Thoracic aorta (tissue), 2 donors: ENCODE measurements at regions not wholly inside any gene's neighbourhood (a gene's known extent, or its start where the extent isn't known, plus 50 kb on each side); places are given as distances from the start of the nearest gene placed in this dataset.

Experiments
- ATAC-seq: fragments of 150-250 bp; one replicate; pipeline ENCODE4 v1.8.0; 2017; ENCODE audit warnings: low read depth; ENCODE audit not compliant: insufficient number of reproducible peaks, low FRiP score
- DNase-seq: peaks from one replicate; pipeline ENCODE4 v3.0.0-alpha.2; 2020; ENCODE audit warnings: low spot score
- H3K27ac ChIP-seq, 2 donors: fragments of 200-600 bp; sonication (generic); 1 replicate in 1 of 2; 2 replicates in 1 of 2; pipeline ENCODE4 v1.5.1; 2016; ENCODE audit warnings: mild to moderate bottlenecking in 2 of 2, moderate library complexity in 2 of 2
- H3K27me3 ChIP-seq: fragments of 200-600 bp; sonication (generic); replicated peaks from 2 replicates; pipeline ENCODE4 v1.6.0; 2016; ENCODE audit warnings: mild to moderate bottlenecking; ENCODE audit not compliant: insufficient read depth
- H3K36me3 ChIP-seq: fragments of 200-600 bp; sonication (generic); one replicate; pipeline ENCODE4 v1.5.1; 2016
- H3K4me1 ChIP-seq, 2 donors: fragments of 200-600 bp; sonication (generic); 1 replicate in 1 of 2; 2 replicates in 1 of 2; pipeline versions ENCODE4 v1.5.1 to v1.6.0; 2016; ENCODE audit warnings: low read depth in 2 of 2, mild to moderate bottlenecking in 1 of 2; ENCODE audit not compliant: control insufficient read depth in 1 of 2
- H3K4me3 ChIP-seq: fragments of 200-600 bp; sonication (generic); 2 replicates; pipeline ENCODE4 v1.5.1; 2016; ENCODE audit warnings: mild to moderate bottlenecking
- H3K9me3 ChIP-seq: fragments of 200-600 bp; sonication (generic); 2 replicates; pipeline ENCODE4 v1.5.1; 2016
- TF ChIP-seq, protein P1 (sequence below): fragments of 200-600 bp; sonication (generic); IDR thresholded peaks from one replicate; pipeline ENCODE4 v1.5.1; 2019; ENCODE audit warnings: antibody characterized with exemption

DNA sequence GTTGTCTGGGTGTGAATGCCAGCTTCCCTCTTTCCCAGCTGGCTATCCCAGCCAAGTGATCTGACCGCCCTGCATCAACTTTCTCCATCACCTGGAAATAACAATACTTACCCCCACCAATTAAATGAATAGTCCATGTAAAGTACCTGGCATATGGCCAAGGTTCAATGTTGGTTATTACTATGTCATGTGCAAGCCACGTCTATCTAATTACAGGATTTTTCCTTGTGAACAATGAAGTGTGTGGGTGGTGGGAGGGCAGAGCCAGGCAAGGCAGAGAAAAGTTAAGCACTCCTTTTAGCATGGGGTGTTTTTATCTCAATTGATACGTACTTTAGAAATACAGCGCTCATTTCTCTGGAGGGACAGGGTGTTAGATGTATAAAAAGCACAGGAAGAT is 121.1 kb downstream of the NHLRC3 start:
- TF ChIP-seq, protein P1, sequence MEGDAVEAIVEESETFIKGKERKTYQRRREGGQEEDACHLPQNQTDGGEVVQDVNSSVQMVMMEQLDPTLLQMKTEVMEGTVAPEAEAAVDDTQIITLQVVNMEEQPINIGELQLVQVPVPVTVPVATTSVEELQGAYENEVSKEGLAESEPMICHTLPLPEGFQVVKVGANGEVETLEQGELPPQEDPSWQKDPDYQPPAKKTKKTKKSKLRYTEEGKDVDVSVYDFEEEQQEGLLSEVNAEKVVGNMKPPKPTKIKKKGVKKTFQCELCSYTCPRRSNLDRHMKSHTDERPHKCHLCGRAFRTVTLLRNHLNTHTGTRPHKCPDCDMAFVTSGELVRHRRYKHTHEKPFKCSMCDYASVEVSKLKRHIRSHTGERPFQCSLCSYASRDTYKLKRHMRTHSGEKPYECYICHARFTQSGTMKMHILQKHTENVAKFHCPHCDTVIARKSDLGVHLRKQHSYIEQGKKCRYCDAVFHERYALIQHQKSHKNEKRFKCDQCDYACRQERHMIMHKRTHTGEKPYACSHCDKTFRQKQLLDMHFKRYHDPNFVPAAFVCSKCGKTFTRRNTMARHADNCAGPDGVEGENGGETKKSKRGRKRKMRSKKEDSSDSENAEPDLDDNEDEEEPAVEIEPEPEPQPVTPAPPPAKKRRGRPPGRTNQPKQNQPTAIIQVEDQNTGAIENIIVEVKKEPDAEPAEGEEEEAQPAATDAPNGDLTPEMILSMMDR = no peak
- no peak overlapping the region for H3K4me3 ChIP-seq
- H3K27ac ChIP-seq = no peak overlapping the region
- H3K36me3 ChIP-seq = no peaks in the 10 kb centered on the region
- H3K9me3 ChIP-seq = no peaks in the 10 kb centered on the region
- DNase-seq = no peak
- H3K27me3 ChIP-seq = no peaks in the 10 kb centered on the region
- peaks cover 0 to 3% of the 10 kb centered on the region in 2 donors for H3K4me1 ChIP-seq
- no peak for ATAC-seq

- ATAC-seq (no peak), DNase-seq (no peak)
- TF ChIP-seq, protein P1 = no peak
- H3K36me3 ChIP-seq = no peaks in the 10 kb centered on the region
- H3K27me3 ChIP-seq = no peaks in the 10 kb centered on the region
- H3K27ac ChIP-seq = no peak overlapping the region
- peaks cover 0 to 3% of the 10 kb centered on the region in 2 donors for H3K4me1 ChIP-seq
- H3K4me3 ChIP-seq = no peak overlapping the region
- H3K9me3 ChIP-seq = no peaks in the 10 kb centered on the region
Measured at GRCh38 chr13:39159846-39160370, 121.7 kb downstream of the NHLRC3 start.

- Histone ChIP-seq H3K27me3 (no peaks in the 10 kb centered on the region), H3K36me3 (no peaks in the 10 kb centered on the region), H3K27ac (no peak overlapping the region), H3K4me1 (no peaks in the 10 kb centered on the region), H3K4me3 (no peak overlapping the region), H3K9me3 (no peaks in the 10 kb centered on the region)
- TF ChIP-seq, protein P1 = no peak
- ATAC-seq = no peak
- no peak for DNase-seq
Measured at GRCh38 chr13:39167018-39167417, 128.8 kb downstream of the NHLRC3 start.

- Histone ChIP-seq H3K4me1 (no peaks in the 10 kb centered on the region), H3K4me3 (no peak overlapping the region), H3K27ac (no peak overlapping the region), H3K9me3 (no peaks in the 10 kb centered on the region), H3K36me3 (no peaks in the 10 kb centered on the region), H3K27me3 (no peaks in the 10 kb centered on the region)
- no peak for ATAC-seq
- no peak for DNase-seq
- TF ChIP-seq, protein P1 = no peak
Measured at GRCh38 chr13:39170711-39171110, 132.5 kb downstream of the NHLRC3 start.

GRCh38 chr13:39185326-39185725 is 147.1 kb downstream of the NHLRC3 start:
- DNase-seq = no peak
- ATAC-seq = no peak
- H3K9me3 ChIP-seq = no peaks in the 10 kb centered on the region
- TF ChIP-seq, protein P1 = no peak
- H3K4me1 ChIP-seq = peaks cover 14 to 21% of the 10 kb centered on the region in 2 donors
- H3K36me3 ChIP-seq = no peaks in the 10 kb centered on the region
- H3K27me3 ChIP-seq = no peaks in the 10 kb centered on the region
- no peak overlapping the region for H3K4me3 ChIP-seq
- H3K27ac ChIP-seq = peak overlapping the region in 1 of 2 donors; percentile 33
